CD14-positive monocyte (primary cell): ENCODE measurements at regions not wholly inside any gene's neighbourhood (a gene's known extent, or its start where the extent isn't known, plus 50 kb on each side); places are given as distances from the start of the nearest gene placed in this dataset.

ENCODE experiments used
- DNase-seq, 3 donors: peaks; one replicate each; pipeline ENCODE4 v3.0.0-alpha.2; 2011 to 2022
- H2AFZ ChIP-seq: 2 replicates; pipeline ENCODE4 v1.6.0; 2012; ENCODE audit warnings: mild to moderate bottlenecking, low read depth, low read length, inconsistent platforms; ENCODE audit not compliant: insufficient read depth, poor library complexity, severe bottlenecking
- H3K27ac ChIP-seq, 2 donors: 1 replicate in 1 of 2; 2 replicates in 1 of 2; pipeline ENCODE4 v1.5.1; 2012 to 2013; ENCODE audit warnings: low read length in 2 of 2, control low read depth in 1 of 2, inconsistent platforms in 1 of 2, low read depth in 1 of 2, mild to moderate bottlenecking in 1 of 2
- H3K27me3 ChIP-seq, 2 donors: one replicate each; pipeline versions ENCODE4 v1.6.0 to v1.6.1; 2011 to 2013; ENCODE audit warnings: low read length in 2 of 2; ENCODE audit not compliant: control insufficient read depth in 2 of 2, insufficient read depth in 2 of 2
- H3K36me3 ChIP-seq, 2 donors: replicated peaks in 1 of 2; 1 replicate in 1 of 2; 2 replicates in 1 of 2; pipeline versions ENCODE4 v1.5.1 to v1.6.1; 2012 to 2013; ENCODE audit warnings: low read length in 2 of 2, control low read depth in 1 of 2, inconsistent platforms in 1 of 2, mild to moderate bottlenecking in 1 of 2; ENCODE audit not compliant: insufficient read depth in 2 of 2, control insufficient read depth in 1 of 2
- H3K4me1 ChIP-seq, 2 donors: 1 replicate in 1 of 2; 2 replicates in 1 of 2; pipeline versions ENCODE4 v1.5.1 to v1.6.1; 2012 to 2013; ENCODE audit warnings: low read length in 2 of 2, control low read depth in 1 of 2, inconsistent platforms in 1 of 2, mild to moderate bottlenecking in 1 of 2, moderate library complexity in 1 of 2; ENCODE audit not compliant: insufficient read depth in 2 of 2, control insufficient read depth in 1 of 2
- H3K4me2 ChIP-seq: replicated peaks from 2 replicates; pipeline ENCODE3; 2012; ENCODE audit warnings: low read length, moderate library complexity, mild to moderate bottlenecking; ENCODE audit not compliant: poor library complexity, severe bottlenecking; ENCODE audit errors: extremely low read depth
- H3K4me3 ChIP-seq, 3 experiments: fragments of 200-600 bp in 1 of 3; sonication (generic) in 1 of 3; replicated peaks in 1 of 3; 1 replicate in 2 of 3; 2 replicates in 1 of 3; pipeline ENCODE4 v1.5.1; 2011 to 2013; ENCODE audit warnings: low read length in 3 of 3, mild to moderate bottlenecking in 3 of 3, control low read depth in 2 of 3, low read depth in 2 of 3, inconsistent platforms in 1 of 3, moderate library complexity in 1 of 3
- H3K79me2 ChIP-seq: 2 replicates; pipeline ENCODE4 v1.6.0; 2012; ENCODE audit warnings: mild to moderate bottlenecking, control low read depth, inconsistent platforms, low read length, moderate library complexity; ENCODE audit not compliant: insufficient read depth
- H3K9ac ChIP-seq: 2 replicates; pipeline ENCODE4 v1.6.0; 2017; ENCODE audit warnings: low read length, mild to moderate bottlenecking; ENCODE audit not compliant: insufficient read depth, poor library complexity, severe bottlenecking
- H3K9me3 ChIP-seq, 2 donors: replicated peaks in 1 of 2; 1 replicate in 1 of 2; 2 replicates in 1 of 2; pipeline versions ENCODE4 v1.5.1 to v1.6.1; 2012 to 2013; ENCODE audit warnings: low read length in 2 of 2, control low read depth in 1 of 2; ENCODE audit not compliant: control insufficient read depth in 1 of 2, insufficient read depth in 1 of 2
- H4K20me1 ChIP-seq: 2 replicates; pipeline ENCODE4 v1.6.0; 2012; ENCODE audit warnings: mild to moderate bottlenecking, low read length, control low read depth, moderate library complexity; ENCODE audit not compliant: insufficient read depth
- H3K27ac Mint-ChIP-seq, 7 donors: one replicate each; pipeline ENCODE4 v1.8.0; 2020; ENCODE audit warnings: mild to moderate bottlenecking in 7 of 7, mixed read lengths in 7 of 7, moderate library complexity in 6 of 7, inconsistent platforms in 2 of 7
- H3K27me3 Mint-ChIP-seq, 3 donors: one replicate each; pipeline ENCODE4 v1.8.0; 2021 to 2022; ENCODE audit warnings: low read depth in 3 of 3, mild to moderate bottlenecking in 3 of 3, mixed read lengths in 3 of 3, moderate library complexity in 3 of 3, inconsistent platforms in 1 of 3
- H3K36me3 Mint-ChIP-seq, 2 donors: one replicate each; pipeline ENCODE4 v1.8.0; 2020; ENCODE audit warnings: mixed read lengths in 2 of 2, inconsistent platforms in 1 of 2, mild to moderate bottlenecking in 1 of 2
- H3K4me1 Mint-ChIP-seq: one replicate; pipeline ENCODE4 v1.8.0; 2020; ENCODE audit warnings: mild to moderate bottlenecking, mixed read lengths
- H3K4me3 Mint-ChIP-seq, 2 donors: one replicate each; pipeline ENCODE4 v1.8.0; 2020; ENCODE audit warnings: mild to moderate bottlenecking in 2 of 2, mixed read lengths in 2 of 2, moderate library complexity in 1 of 2
- H3K9me3 Mint-ChIP-seq, 7 donors: one replicate each; pipeline ENCODE4 v1.8.0; 2020 to 2022; ENCODE audit warnings: mixed read lengths in 7 of 7, mild to moderate bottlenecking in 6 of 7, moderate library complexity in 6 of 7, inconsistent platforms in 2 of 7
- CTCF ChIP-seq: fragments of 200-600 bp; IDR thresholded peaks from one replicate; pipeline ENCODE4 v1.8.0; 2022; ENCODE audit warnings: antibody characterized with exemption, mild to moderate bottlenecking
- WGBS: methylation state at CpG from one replicate; pipeline ENCODE4 v1.1.5; 2013; ENCODE audit warnings: missing lambda C conversion rate; ENCODE audit not compliant: insufficient coverage; 5-methylcytosine and 5-hydroxymethylcytosine counted together
- intact Hi-C, 2 donors: fragments of 100-400 bp; cut with micrococcal nuclease; formaldehyde crosslinking; loops; one replicate each; pipeline versions ENCODE4 v1.15.0 to v1.15.1; 2023

- Histone ChIP-seq H3K79me2 (no peaks in the 10 kb centered on the region), H4K20me1 (no peaks in the 10 kb centered on the region), H3K27me3 (no peaks in the 10 kb centered on the region), H3K4me2 (no peak overlapping the region), H3K27ac (no peak overlapping the region), H3K36me3 (no peaks in the 10 kb centered on the region), H3K4me1 (no peaks in the 10 kb centered on the region), H3K9ac (no peak overlapping the region), H3K9me3 (peaks cover 0 to 1% of the 10 kb centered on the region in 2 donors), H2AFZ (no peak overlapping the region), H3K4me3 (no peak overlapping the region)
- no peak overlapping the region for H3K4me3 Mint-ChIP-seq
- no peak for DNase-seq
- no CpG with 5 or more reads among the region's 1 CpG for WGBS
- H3K27me3 Mint-ChIP-seq: no peaks in the 10 kb centered on the region
- no peak overlapping the region for H3K27ac Mint-ChIP-seq
- no peaks in the 10 kb centered on the region for H3K36me3 Mint-ChIP-seq
- peaks cover 0 to 3% (median 2%) of the 10 kb centered on the region in 7 donors for H3K9me3 Mint-ChIP-seq
- H3K4me1 Mint-ChIP-seq: no peaks in the 10 kb centered on the region
- intact Hi-C loops: no loop called here
- TF ChIP-seq CTCF: no peak
Measured at GRCh38 chr18:40348196-40348595, 1606.8 kb upstream of the PIK3C3 start.

GRCh38 chr18:40347261-40347660, 1607.8 kb upstream of the PIK3C3 start:
- no peaks in the 10 kb centered on the region for H3K79me2 ChIP-seq
- H3K9ac ChIP-seq: no peak overlapping the region
- no peaks in the 10 kb centered on the region for H3K36me3 ChIP-seq
- TF ChIP-seq CTCF: no peak
- DNase-seq: no peak
- H3K4me1 Mint-ChIP-seq: no peaks in the 10 kb centered on the region
- H3K4me2 ChIP-seq: no peak overlapping the region
- peaks cover 0 to 8% (median 6%) of the 10 kb centered on the region in 7 donors for H3K9me3 Mint-ChIP-seq
- intact Hi-C loops: no loop called here
- H3K27ac Mint-ChIP-seq: no peak overlapping the region
- no peak overlapping the region for H2AFZ ChIP-seq
- H3K9me3 ChIP-seq: peaks cover 0 to 9% of the 10 kb centered on the region in 2 donors
- H3K4me3 ChIP-seq: no peak overlapping the region
- no peaks in the 10 kb centered on the region for H3K4me1 ChIP-seq
- H4K20me1 ChIP-seq: no peaks in the 10 kb centered on the region
- H3K36me3 Mint-ChIP-seq: no peaks in the 10 kb centered on the region
- H3K27ac ChIP-seq: no peak overlapping the region
- no peaks in the 10 kb centered on the region for H3K27me3 ChIP-seq
- 91% methylated on average over 5 of the region's 5 CpGs for WGBS
- H3K4me3 Mint-ChIP-seq: no peak overlapping the region
- H3K27me3 Mint-ChIP-seq: peaks cover 0 to 2% (median 0%) of the 10 kb centered on the region in 3 donors
